T47D (cell line): ENCODE measurements at regions not wholly inside any gene's neighbourhood (a gene's known extent, or its start where the extent isn't known, plus 50 kb on each side); places are given as distances from the start of the nearest gene placed in this dataset.
"Not testable (repeated sequence)": the region's sequence is repeated elsewhere in the genome, so short reads cannot be mapped to it uniquely, and the experiment has no call there.

ENCODE experiments used
- DNase-seq, 2 experiments: peaks; one replicate each; pipeline versions ENCODE4 v3.0.0 to v3.0.0-alpha.2; 2011 to 2012; ENCODE audit warnings: low read depth in 1 of 2, low spot score in 1 of 2
- JUND ChIP-seq: IDR thresholded peaks from 2 replicates; pipeline ENCODE4 v1.6.1; 2012; ENCODE audit warnings: low read depth
- in situ Hi-C: cut with HindIII; loops from 2 replicates; pipeline ENCODE4 v1.10.0; 2016; ENCODE audit warnings: low sequenced_read_pairs, low pct_unique_long_range_greater_than_20kb

GRCh38 chr11:29159552-29160465 lies 857.0 kb downstream of the KCNA4 start:
- in situ Hi-C loops = no loop called here
- peak; percentile 57 to 75 for DNase-seq

DNA sequence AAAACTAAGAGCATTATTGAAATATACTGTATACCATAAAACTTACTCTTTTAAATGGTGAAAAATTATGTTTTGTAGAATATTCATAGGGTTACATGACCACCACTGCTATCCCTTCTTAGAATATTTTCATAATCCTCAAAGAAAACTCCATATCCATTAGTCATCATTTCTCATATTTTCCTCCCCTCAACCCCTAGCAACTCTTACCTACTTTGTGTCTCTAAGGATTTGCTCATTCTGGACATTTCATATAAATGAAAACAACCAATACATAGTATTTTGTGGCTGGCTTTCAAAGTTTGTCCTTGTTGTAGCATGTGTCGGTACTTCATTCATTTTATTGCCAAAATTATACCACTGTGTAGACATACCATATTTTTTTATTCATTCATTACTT lies 863.8 kb downstream of the KCNA4 start:
- in situ Hi-C loops = no loop called here
- TF ChIP-seq JUND = no peak
- no peak for DNase-seq

More at GRCh38 chr11:29159552-29160465, 857.0 kb downstream of the KCNA4 start:
- no peak for TF ChIP-seq JUND

GRCh38 chr11:29142573-29142972 lies 874.3 kb downstream of the KCNA4 start:
- in situ Hi-C loops = not testable (repeated sequence)

GRCh38 chr11:29135504-29135903 lies 881.3 kb downstream of the KCNA4 start:
- no peak for DNase-seq
- in situ Hi-C loops = no loop called here
- no peak for TF ChIP-seq JUND

More at GRCh38 chr11:29142573-29142972, 874.3 kb downstream of the KCNA4 start:
- not testable (repeated sequence) for DNase-seq

GRCh38 chr11:29131055-29131454 lies 885.8 kb downstream of the KCNA4 start:
- no peak for TF ChIP-seq JUND
- no peak for DNase-seq
- in situ Hi-C loops = no loop called here

DNA sequence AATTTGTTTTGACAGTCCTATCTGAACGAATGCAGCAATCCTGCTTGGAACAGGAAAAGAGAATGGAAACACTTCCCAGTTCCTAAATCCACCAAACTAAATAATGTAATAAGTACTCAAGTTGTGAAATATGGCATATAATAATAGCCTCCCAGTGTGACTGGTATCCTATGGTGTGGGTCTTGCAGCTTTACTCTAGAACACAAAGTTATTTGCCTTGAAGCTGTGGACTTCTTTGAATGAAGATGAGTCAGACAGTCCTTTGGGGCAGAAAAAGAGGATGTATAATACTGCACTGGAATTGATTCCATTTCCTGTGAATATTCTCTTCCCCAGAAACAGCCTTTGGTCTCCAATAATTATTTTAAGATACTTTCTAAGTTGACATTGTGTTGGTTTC lies 887.0 kb downstream of the KCNA4 start:
- DNase-seq = no peak
- in situ Hi-C loops = no loop called here
- no peak for TF ChIP-seq JUND

GRCh38 chr11:29127461-29127860 lies 889.4 kb downstream of the KCNA4 start:
- DNase-seq = no peak
- no peak for TF ChIP-seq JUND
- in situ Hi-C loops = no loop called here

DNA sequence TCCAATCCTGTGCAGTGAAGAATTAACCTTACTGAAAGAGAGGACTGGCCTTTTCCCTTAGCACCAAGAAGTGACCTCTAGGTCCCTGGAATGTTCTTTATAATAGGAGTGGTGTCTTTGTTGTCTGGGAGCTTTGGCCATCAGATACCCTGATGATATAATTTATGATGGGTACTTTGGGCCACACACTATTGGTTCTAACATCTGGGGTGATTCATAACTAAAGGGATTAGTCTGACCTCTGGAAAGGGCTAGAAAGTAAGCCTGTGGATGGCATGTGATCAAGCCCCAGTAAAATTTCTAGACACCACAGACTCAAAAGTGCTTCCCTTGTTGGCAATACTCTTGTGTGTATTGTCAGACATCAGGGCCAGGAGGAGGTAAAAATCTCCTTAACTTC lies 891.2 kb downstream of the KCNA4 start:
- TF ChIP-seq JUND = no peak
- DNase-seq = no peak
- in situ Hi-C loops = no loop called here

GRCh38 chr11:29124470-29124869 lies 892.4 kb downstream of the KCNA4 start:
- no peak for DNase-seq
- no peak for TF ChIP-seq JUND
- in situ Hi-C loops = no loop called here

- DNase-seq = peak; percentile 8 to 20
- no peak for TF ChIP-seq JUND
- in situ Hi-C loops = no loop called here
Measured at GRCh38 chr11:29119707-29120618, 896.9 kb downstream of the KCNA4 start.

GRCh38 chr11:29119116-29119515 lies 897.7 kb downstream of the KCNA4 start:
- TF ChIP-seq JUND = no peak
- no peak for DNase-seq
- in situ Hi-C loops = no loop called here

- in situ Hi-C loops = no loop called here
- TF ChIP-seq JUND = no peak
- no peak for DNase-seq
Measured at GRCh38 chr11:29100967-29101366, 915.9 kb downstream of the KCNA4 start.

GRCh38 chr11:29095821-29096220 lies 921.0 kb downstream of the KCNA4 start:
- no peak for TF ChIP-seq JUND
- DNase-seq = no peak
- in situ Hi-C loops = no loop called here
